Mesothelial cell of epicardium (in vitro differentiated cells): ENCODE measurements at regions not wholly inside any gene's neighbourhood (a gene's known extent, or its start where the extent isn't known, plus 50 kb on each side); places are given as distances from the start of the nearest gene placed in this dataset.

Experiments used
- DNase-seq, 2 experiments: peaks; one replicate each; pipeline ENCODE4 v3.0.0; 2021; ENCODE audit warnings: low spot score in 2 of 2; ENCODE audit not compliant: unreplicated experiment in 2 of 2
- H3K27ac Mint-ChIP-seq: 2 replicates; pipeline ENCODE4 v1.8.0; 2021; ENCODE audit warnings: mixed read lengths
- H3K27me3 Mint-ChIP-seq: 2 replicates; pipeline ENCODE4 v1.8.0; 2021; ENCODE audit warnings: low read depth, mixed read lengths
- H3K36me3 Mint-ChIP-seq: 2 replicates; pipeline ENCODE4 v1.8.0; 2021; ENCODE audit warnings: mixed read lengths
- H3K4me1 Mint-ChIP-seq: 2 replicates; pipeline ENCODE4 v1.8.0; 2021; ENCODE audit warnings: mixed read lengths
- H3K4me3 Mint-ChIP-seq: 2 replicates; pipeline ENCODE4 v1.8.0; 2021; ENCODE audit warnings: mild to moderate bottlenecking, moderate library complexity, mixed read lengths
- H3K9me3 Mint-ChIP-seq: 2 replicates; pipeline ENCODE4 v1.8.0; 2021; ENCODE audit warnings: mixed read lengths
- CTCF ChIP-seq: fragments of 200-600 bp; sonication (generic); IDR thresholded peaks from one replicate; pipeline ENCODE4 v1.5.0; 2021; ENCODE audit warnings: antibody characterized with exemption; ENCODE audit not compliant: unreplicated experiment

GRCh38 chr5:167764641-167765289, 526.7 kb upstream of the WWC1 start:
- no peaks in the 10 kb centered on the region for H3K36me3 Mint-ChIP-seq
- no peaks in the 10 kb centered on the region for H3K9me3 Mint-ChIP-seq
- H3K27me3 Mint-ChIP-seq: peaks cover 2% of the 10 kb centered on the region
- TF ChIP-seq CTCF: no peak
- H3K4me1 Mint-ChIP-seq: peaks cover 21% of the 10 kb centered on the region
- no peak overlapping the region for H3K27ac Mint-ChIP-seq
- no peak for DNase-seq
- H3K4me3 Mint-ChIP-seq: no peak overlapping the region

GRCh38 chr5:167765352-167765751, 526.1 kb upstream of the WWC1 start:
- no peak for DNase-seq
- Mint-ChIP-seq H3K36me3 (no peaks in the 10 kb centered on the region), H3K4me3 (no peak overlapping the region), H3K27ac (no peak overlapping the region), H3K27me3 (peaks cover 2% of the 10 kb centered on the region), H3K4me1 (peaks cover 21% of the 10 kb centered on the region), H3K9me3 (no peaks in the 10 kb centered on the region)
- TF ChIP-seq CTCF: no peak

- no peak for DNase-seq
- no peak overlapping the region for H3K4me3 Mint-ChIP-seq
- H3K4me1 Mint-ChIP-seq: peaks cover 21% of the 10 kb centered on the region
- peaks cover 2% of the 10 kb centered on the region for H3K27me3 Mint-ChIP-seq
- no peaks in the 10 kb centered on the region for H3K36me3 Mint-ChIP-seq
- no peaks in the 10 kb centered on the region for H3K9me3 Mint-ChIP-seq
- no peak for TF ChIP-seq CTCF
- no peak overlapping the region for H3K27ac Mint-ChIP-seq
Measured at GRCh38 chr5:167766957-167767356, 524.5 kb upstream of the WWC1 start.

GRCh38 chr5:167767795-167768194, 523.6 kb upstream of the WWC1 start:
- H3K36me3 Mint-ChIP-seq: no peaks in the 10 kb centered on the region
- no peak overlapping the region for H3K4me3 Mint-ChIP-seq
- TF ChIP-seq CTCF: no peak
- no peaks in the 10 kb centered on the region for H3K27me3 Mint-ChIP-seq
- no peak for DNase-seq
- no peak overlapping the region for H3K27ac Mint-ChIP-seq
- no peaks in the 10 kb centered on the region for H3K9me3 Mint-ChIP-seq
- peaks cover 21% of the 10 kb centered on the region for H3K4me1 Mint-ChIP-seq

GRCh38 chr5:167769846-167770413, 521.5 kb upstream of the WWC1 start:
- H3K4me1 Mint-ChIP-seq: peaks cover 4% of the 10 kb centered on the region
- no peaks in the 10 kb centered on the region for H3K27me3 Mint-ChIP-seq
- no peak overlapping the region for H3K27ac Mint-ChIP-seq
- no peaks in the 10 kb centered on the region for H3K36me3 Mint-ChIP-seq
- no peaks in the 10 kb centered on the region for H3K9me3 Mint-ChIP-seq
- H3K4me3 Mint-ChIP-seq: no peak overlapping the region
- TF ChIP-seq CTCF: no peak
- DNase-seq: no peak
